Left hindlimb (tissue), 1 donor: ENCODE measurements at regions not wholly inside any gene's neighbourhood (a gene's known extent, or its start where the extent isn't known, plus 50 kb on each side); places are given as distances from the start of the nearest gene placed in this dataset.

ENCODE experiments used
- DNase-seq: peaks from one replicate; pipeline ENCODE4 v3.0.0-alpha.2; 2018

- DNase-seq: no peak
These were observed 178.2 kb upstream of the HS3ST5 start for GRCh38 chr6:114520976-114521375.

GRCh38 chr6:114514170-114514569 lies 171.3 kb upstream of the HS3ST5 start:
- DNase-seq: no peak

- no peak for DNase-seq
These were observed 128.6 kb upstream of the HS3ST5 start for GRCh38 chr6:114471450-114471849.

GRCh38 chr6:114467931-114468330 lies 125.1 kb upstream of the HS3ST5 start:
- DNase-seq: no peak

GRCh38 chr6:114465511-114465910 lies 122.7 kb upstream of the HS3ST5 start:
- no peak for DNase-seq

- no peak for DNase-seq
These were observed 111.0 kb upstream of the HS3ST5 start for GRCh38 chr6:114453737-114454276.

GRCh38 chr6:114452785-114453401 lies 110.1 kb upstream of the HS3ST5 start:
- DNase-seq: no peak

- DNase-seq: no peak
These were observed 107.8 kb upstream of the HS3ST5 start for GRCh38 chr6:114450631-114451030.

GRCh38 chr6:114449659-114450058 lies 106.8 kb upstream of the HS3ST5 start:
- no peak for DNase-seq

GRCh38 chr6:114446342-114446741 lies 103.5 kb upstream of the HS3ST5 start:
- DNase-seq: no peak

- no peak for DNase-seq
These were observed 103.0 kb upstream of the HS3ST5 start for GRCh38 chr6:114445846-114446245.

GRCh38 chr6:114439411-114439810 lies 96.6 kb upstream of the HS3ST5 start:
- DNase-seq: no peak

- DNase-seq: no peak
These were observed 94.4 kb upstream of the HS3ST5 start for GRCh38 chr6:114437235-114437634.

GRCh38 chr6:114436691-114437090 lies 93.9 kb upstream of the HS3ST5 start:
- DNase-seq: no peak

- DNase-seq: no peak
These were observed 93.2 kb upstream of the HS3ST5 start for GRCh38 chr6:114435985-114436384.

GRCh38 chr6:114432400-114432799 lies 89.6 kb upstream of the HS3ST5 start:
- DNase-seq: no peak

- no peak for DNase-seq
These were observed 88.8 kb upstream of the HS3ST5 start for GRCh38 chr6:114431641-114432040.

GRCh38 chr6:114430534-114431124 lies 87.8 kb upstream of the HS3ST5 start:
- no peak for DNase-seq

GRCh38 chr6:114428341-114428740 lies 85.5 kb upstream of the HS3ST5 start:
- no peak for DNase-seq

GRCh38 chr6:114421199-114421598 lies 78.4 kb upstream of the HS3ST5 start:
- DNase-seq: no peak

GRCh38 chr6:114419175-114419574 lies 76.4 kb upstream of the HS3ST5 start:
- no peak for DNase-seq

GRCh38 chr6:114418304-114418972 lies 75.6 kb upstream of the HS3ST5 start:
- no peak for DNase-seq

GRCh38 chr6:114407426-114408035 lies 64.7 kb upstream of the HS3ST5 start:
- DNase-seq: no peak
